Natural killer cell (primary cell): ENCODE measurements at regions not wholly inside any gene's neighbourhood (a gene's known extent, or its start where the extent isn't known, plus 50 kb on each side); places are given as distances from the start of the nearest gene placed in this dataset.

ENCODE experiments used
- ATAC-seq, 3 donors: fragments of 150-1000 bp in 2 of 3; fragments of 200-7000 bp in 1 of 3; cut with Tn5 transposase; 1 replicate in 1 of 3; 2 replicates in 2 of 3; pipeline ENCODE4 v1.10.0; 2021; ENCODE audit warnings: mild to moderate bottlenecking in 2 of 3, moderate library complexity in 2 of 3
- DNase-seq, 2 donors: peaks; one replicate each; pipeline versions ENCODE4 v3.0.0 to v3.0.0-alpha.2; 2013 to 2021; ENCODE audit warnings: mixed read lengths in 1 of 2
- H3K27ac ChIP-seq: one replicate; pipeline ENCODE4 v1.5.1; 2013; ENCODE audit warnings: mild to moderate bottlenecking, low read length
- H3K27me3 ChIP-seq: one replicate; pipeline ENCODE4 v1.6.1; 2013; ENCODE audit warnings: low read length; ENCODE audit not compliant: control insufficient read depth, insufficient read depth
- H3K36me3 ChIP-seq: one replicate; pipeline ENCODE4 v1.6.1; 2013; ENCODE audit warnings: low read length; ENCODE audit not compliant: control insufficient read depth, insufficient read depth
- H3K4me1 ChIP-seq: one replicate; pipeline ENCODE4 v1.6.1; 2013; ENCODE audit warnings: low read length; ENCODE audit not compliant: control insufficient read depth, insufficient read depth
- H3K4me3 ChIP-seq: one replicate; pipeline ENCODE4 v1.5.1; 2013; ENCODE audit warnings: low read length
- H3K9me3 ChIP-seq: one replicate; pipeline ENCODE4 v1.6.1; 2013; ENCODE audit warnings: low read length; ENCODE audit not compliant: control insufficient read depth, insufficient read depth
- H3K27ac Mint-ChIP-seq, 2 donors: one replicate each; pipeline ENCODE4 v1.8.0; 2022; ENCODE audit warnings: mild to moderate bottlenecking in 2 of 2, mixed read lengths in 2 of 2, moderate library complexity in 1 of 2
- H3K27me3 Mint-ChIP-seq, 2 donors: one replicate each; pipeline ENCODE4 v1.8.0; 2022; ENCODE audit warnings: low read depth in 2 of 2, mixed read lengths in 2 of 2
- H3K36me3 Mint-ChIP-seq: one replicate; pipeline ENCODE4 v1.8.0; 2022; ENCODE audit warnings: mixed read lengths
- H3K4me1 Mint-ChIP-seq, 2 donors: one replicate each; pipeline ENCODE4 v1.8.0; 2022; ENCODE audit warnings: mixed read lengths in 2 of 2
- H3K4me3 Mint-ChIP-seq: one replicate; pipeline ENCODE4 v1.8.0; 2022; ENCODE audit warnings: mild to moderate bottlenecking, moderate library complexity, mixed read lengths
- H3K9me3 Mint-ChIP-seq, 2 donors: one replicate each; pipeline ENCODE4 v1.8.0; 2022; ENCODE audit warnings: mixed read lengths in 2 of 2
- WGBS: methylation state at CpG from one replicate; pipeline ENCODE4 v1.1.7; 2013; ENCODE audit warnings: missing lambda C conversion rate; ENCODE audit not compliant: insufficient coverage; 5-methylcytosine and 5-hydroxymethylcytosine counted together
- intact Hi-C: fragments of 100-400 bp; cut with micrococcal nuclease; formaldehyde crosslinking; loops from one replicate; pipeline ENCODE4 v1.14.2; 2022
- TF ChIP-seq, protein P1 (sequence below): fragments of 200-600 bp; IDR thresholded peaks from one replicate; pipeline ENCODE4 v1.8.0; 2022; ENCODE audit warnings: antibody characterized with exemption

DNA sequence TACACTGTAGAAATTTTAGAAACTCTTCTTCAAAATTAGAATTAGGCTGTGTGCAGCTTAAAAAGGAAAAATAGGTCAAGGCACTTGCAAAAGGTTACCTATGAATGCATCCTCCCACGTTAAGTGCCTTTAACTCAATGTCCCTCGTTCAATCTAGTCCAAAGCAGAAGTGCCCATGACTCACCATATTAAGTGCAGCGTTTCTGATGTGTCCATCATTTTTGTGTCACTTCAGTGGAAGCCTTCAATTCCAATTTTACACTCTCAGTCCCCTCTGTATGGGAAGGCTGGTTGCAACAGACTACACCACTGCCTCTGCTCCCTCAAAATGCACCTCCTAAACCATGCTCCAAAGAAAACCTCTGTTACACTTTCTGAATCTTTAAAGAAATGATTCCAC is 53.4 kb downstream of the FOXB1 start:
- peaks cover 18 to 69% of the 10 kb centered on the region in 2 donors for H3K27me3 Mint-ChIP-seq
- H3K9me3 Mint-ChIP-seq = peaks cover 11 to 12% of the 10 kb centered on the region in 2 donors
- intact Hi-C loops = no loop called here
- 66% methylated on average over 3 of the region's 3 CpGs for WGBS
- H3K4me1 Mint-ChIP-seq = no peaks in the 10 kb centered on the region
- TF ChIP-seq, protein P1, sequence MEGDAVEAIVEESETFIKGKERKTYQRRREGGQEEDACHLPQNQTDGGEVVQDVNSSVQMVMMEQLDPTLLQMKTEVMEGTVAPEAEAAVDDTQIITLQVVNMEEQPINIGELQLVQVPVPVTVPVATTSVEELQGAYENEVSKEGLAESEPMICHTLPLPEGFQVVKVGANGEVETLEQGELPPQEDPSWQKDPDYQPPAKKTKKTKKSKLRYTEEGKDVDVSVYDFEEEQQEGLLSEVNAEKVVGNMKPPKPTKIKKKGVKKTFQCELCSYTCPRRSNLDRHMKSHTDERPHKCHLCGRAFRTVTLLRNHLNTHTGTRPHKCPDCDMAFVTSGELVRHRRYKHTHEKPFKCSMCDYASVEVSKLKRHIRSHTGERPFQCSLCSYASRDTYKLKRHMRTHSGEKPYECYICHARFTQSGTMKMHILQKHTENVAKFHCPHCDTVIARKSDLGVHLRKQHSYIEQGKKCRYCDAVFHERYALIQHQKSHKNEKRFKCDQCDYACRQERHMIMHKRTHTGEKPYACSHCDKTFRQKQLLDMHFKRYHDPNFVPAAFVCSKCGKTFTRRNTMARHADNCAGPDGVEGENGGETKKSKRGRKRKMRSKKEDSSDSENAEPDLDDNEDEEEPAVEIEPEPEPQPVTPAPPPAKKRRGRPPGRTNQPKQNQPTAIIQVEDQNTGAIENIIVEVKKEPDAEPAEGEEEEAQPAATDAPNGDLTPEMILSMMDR = no peak
- H3K4me3 ChIP-seq = no peak overlapping the region
- H3K27me3 ChIP-seq = no peaks in the 10 kb centered on the region
- H3K9me3 ChIP-seq = peaks cover 6% of the 10 kb centered on the region
- no peak overlapping the region for H3K27ac ChIP-seq
- H3K4me3 Mint-ChIP-seq = no peak overlapping the region
- no peaks in the 10 kb centered on the region for H3K36me3 ChIP-seq
- peaks cover 10% of the 10 kb centered on the region for H3K36me3 Mint-ChIP-seq
- no peaks in the 10 kb centered on the region for H3K4me1 ChIP-seq
- ATAC-seq (no peak), DNase-seq (no peak)
- H3K27ac Mint-ChIP-seq = no peak overlapping the region

DNA sequence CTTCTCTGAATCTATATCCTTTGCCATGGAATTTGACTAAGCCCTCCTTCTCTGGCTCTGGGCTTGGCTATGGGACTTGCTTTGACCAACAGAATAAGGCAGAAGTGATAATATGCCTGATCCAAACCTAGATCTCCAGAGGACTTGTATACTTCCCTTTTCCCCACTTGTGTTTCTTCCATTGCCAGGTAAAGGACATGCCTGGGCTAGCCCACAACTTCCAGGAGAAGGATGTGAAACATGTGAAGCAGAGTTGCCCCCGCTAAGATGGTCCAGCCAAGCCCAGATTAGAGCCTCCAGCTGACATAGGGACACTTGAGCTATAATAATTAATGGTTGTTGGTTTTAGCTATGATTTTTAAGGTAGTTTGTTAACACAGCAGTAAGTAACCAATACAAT is 55.1 kb downstream of the FOXB1 start:
- no peaks in the 10 kb centered on the region for H3K36me3 ChIP-seq
- TF ChIP-seq, protein P1 = no peak
- DNase-seq (no peak), ATAC-seq (no peak)
- Mint-ChIP-seq H3K9me3 (peaks cover 11 to 12% of the 10 kb centered on the region in 2 donors), H3K36me3 (peaks cover 10% of the 10 kb centered on the region), H3K27ac (no peak overlapping the region), H3K4me1 (no peaks in the 10 kb centered on the region), H3K4me3 (no peak overlapping the region), H3K27me3 (peaks cover 18 to 64% of the 10 kb centered on the region in 2 donors)
- WGBS = 88% methylated on average over 1 of the region's 1 CpG
- no peak overlapping the region for H3K4me3 ChIP-seq
- intact Hi-C loops = no loop called here
- H3K4me1 ChIP-seq = no peaks in the 10 kb centered on the region
- H3K27ac ChIP-seq = no peak overlapping the region
- no peaks in the 10 kb centered on the region for H3K27me3 ChIP-seq
- peaks cover 6% of the 10 kb centered on the region for H3K9me3 ChIP-seq

DNA sequence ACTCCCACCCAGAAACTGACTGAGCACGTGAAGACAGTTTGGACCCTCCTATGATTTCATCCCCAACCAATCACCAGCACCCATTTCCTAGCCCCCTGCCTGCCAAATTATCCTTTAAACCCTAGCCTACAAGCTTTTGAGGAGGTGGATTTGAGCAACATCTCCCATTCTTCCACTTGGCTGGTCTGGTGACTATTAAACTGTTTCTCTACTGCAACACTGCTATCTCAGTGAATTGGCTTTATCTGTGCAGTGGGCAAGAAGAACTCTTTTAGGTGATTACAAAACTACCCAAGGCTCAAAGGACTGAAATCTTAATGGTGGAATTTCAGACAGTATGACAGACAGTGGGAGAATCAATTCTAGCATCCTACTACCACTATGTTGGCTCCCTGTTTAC is 57.6 kb downstream of the FOXB1 start:
- TF ChIP-seq, protein P1 = no peak
- ATAC-seq = no peak
- 94% methylated on average over 1 of the region's 1 CpG for WGBS

DNA sequence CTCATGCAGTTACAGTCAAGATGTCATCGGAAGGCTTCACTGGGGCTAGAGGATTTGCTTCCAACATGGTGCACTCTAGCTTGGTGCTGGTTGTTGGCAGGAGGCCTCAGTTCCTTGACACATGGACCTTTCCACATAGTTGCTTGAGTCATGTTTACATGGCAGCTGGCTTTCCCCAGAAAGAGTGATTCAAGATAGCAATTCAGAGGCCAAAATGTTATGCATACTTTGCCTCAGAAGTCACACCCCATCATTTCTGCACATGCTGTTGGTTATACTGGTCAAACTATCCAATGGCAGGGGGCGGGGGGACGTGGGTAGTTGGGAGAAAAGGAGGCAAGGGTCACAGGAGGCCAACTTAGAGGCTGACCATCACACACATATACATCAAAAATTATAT is 58.7 kb downstream of the FOXB1 start:
- DNase-seq = no peak
- Mint-ChIP-seq H3K36me3 (peaks cover 10% of the 10 kb centered on the region), H3K4me1 (no peaks in the 10 kb centered on the region), H3K27ac (no peak overlapping the region), H3K4me3 (no peak overlapping the region), H3K27me3 (peaks cover 15 to 43% of the 10 kb centered on the region in 2 donors), H3K9me3 (peaks cover 11 to 12% of the 10 kb centered on the region in 2 donors)
- WGBS = 91% methylated on average over 1 of the region's 3 CpGs
- no peak for ATAC-seq
- Histone ChIP-seq H3K9me3 (peaks cover 6% of the 10 kb centered on the region), H3K27ac (no peak overlapping the region), H3K4me3 (no peak overlapping the region), H3K4me1 (no peaks in the 10 kb centered on the region), H3K27me3 (no peaks in the 10 kb centered on the region), H3K36me3 (no peaks in the 10 kb centered on the region)
- intact Hi-C loops = no loop called here
- TF ChIP-seq, protein P1 = no peak

More for the DNA sequence above, 57.6 kb downstream of the FOXB1 start:
- Histone ChIP-seq H3K9me3 (peaks cover 6% of the 10 kb centered on the region), H3K4me3 (no peak overlapping the region), H3K27ac (no peak overlapping the region), H3K27me3 (no peaks in the 10 kb centered on the region), H3K4me1 (no peaks in the 10 kb centered on the region), H3K36me3 (no peaks in the 10 kb centered on the region)
- no peaks in the 10 kb centered on the region for H3K4me1 Mint-ChIP-seq
- H3K9me3 Mint-ChIP-seq = peaks cover 11 to 12% of the 10 kb centered on the region in 2 donors
- peaks cover 10% of the 10 kb centered on the region for H3K36me3 Mint-ChIP-seq
- intact Hi-C loops = no loop called here
- no peak overlapping the region for H3K27ac Mint-ChIP-seq
- no peak overlapping the region for H3K4me3 Mint-ChIP-seq
- H3K27me3 Mint-ChIP-seq = peaks cover 18 to 54% of the 10 kb centered on the region in 2 donors
- DNase-seq = no peak
